SK-N-MC (cell line): ENCODE measurements at regions not wholly inside any gene's neighbourhood (a gene's known extent, or its start where the extent isn't known, plus 50 kb on each side); places are given as distances from the start of the nearest gene placed in this dataset.

Source experiments
- DNase-seq: peaks from one replicate; pipeline ENCODE4 v3.0.0-alpha.2; 2011; ENCODE audit warnings: low read depth, low spot score
- H3K27ac ChIP-seq: fragments of 200-600 bp; sonication (generic); 2 replicates; pipeline ENCODE4 v1.5.1; 2016; ENCODE audit warnings: mixed run types
- H3K36me3 ChIP-seq: fragments of 200-600 bp; sonication (generic); 2 replicates; pipeline ENCODE4 v1.6.1; 2017; ENCODE audit warnings: antibody characterized with exemption, low read length, mixed read lengths; ENCODE audit not compliant: insufficient read depth
- H3K4me3 ChIP-seq: fragments of 200-600 bp; sonication (generic); 2 replicates; pipeline ENCODE4 v1.5.1; 2016
- H3K9ac ChIP-seq: fragments of 200-600 bp; sonication (generic); 2 replicates; pipeline ENCODE4 v1.8.0; 2017; ENCODE audit warnings: mixed run types, mixed read lengths; ENCODE audit not compliant: insufficient read length
- H3K9me3 ChIP-seq: fragments of 200-600 bp; sonication (generic); 2 replicates; pipeline ENCODE4 v1.6.1; 2017; ENCODE audit warnings: low read depth, mild to moderate bottlenecking, antibody characterized with exemption, low read length, moderate library complexity, mixed read lengths
- EZH2 ChIP-seq: fragments of 200-600 bp; sonication (generic); IDR thresholded peaks from one replicate; pipeline ENCODE4 v1.6.1; 2017; ENCODE audit warnings: antibody characterized with exemption
- FOXP2 ChIP-seq: optimal IDR thresholded peaks from 2 replicates; pipeline ENCODE3; 2011; ENCODE audit warnings: mild to moderate bottlenecking, moderate library complexity; ENCODE audit not compliant: insufficient read depth; ENCODE audit errors: extremely low read length, control extremely low read depth
- POLR2AphosphoS5 ChIP-seq: IDR thresholded peaks from 2 replicates; pipeline ENCODE4 v1.6.1; 2012; ENCODE audit warnings: mild to moderate bottlenecking, low read depth, low read length, borderline replicate concordance

DNA sequence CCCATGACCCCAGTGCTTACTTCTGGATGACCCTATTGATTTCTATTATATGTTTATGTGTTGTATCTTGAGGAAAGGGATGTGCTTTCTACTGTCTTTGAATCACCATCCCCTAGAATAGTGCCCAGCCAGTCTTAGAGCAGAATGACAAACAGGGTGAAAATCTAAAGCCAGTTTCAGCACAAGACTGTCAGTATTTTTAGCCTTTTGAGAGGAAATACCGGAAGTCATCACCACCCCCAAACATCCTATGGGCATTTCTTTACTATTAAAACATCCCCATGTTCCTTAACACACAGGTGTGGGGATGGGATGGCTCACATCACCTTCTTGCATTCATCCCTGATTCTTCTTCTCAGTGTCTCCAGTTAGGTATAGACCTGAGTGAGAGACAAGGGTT lies 52.1 kb upstream of the UBE2L5 start:
- H3K9ac ChIP-seq = no peak overlapping the region

DNA sequence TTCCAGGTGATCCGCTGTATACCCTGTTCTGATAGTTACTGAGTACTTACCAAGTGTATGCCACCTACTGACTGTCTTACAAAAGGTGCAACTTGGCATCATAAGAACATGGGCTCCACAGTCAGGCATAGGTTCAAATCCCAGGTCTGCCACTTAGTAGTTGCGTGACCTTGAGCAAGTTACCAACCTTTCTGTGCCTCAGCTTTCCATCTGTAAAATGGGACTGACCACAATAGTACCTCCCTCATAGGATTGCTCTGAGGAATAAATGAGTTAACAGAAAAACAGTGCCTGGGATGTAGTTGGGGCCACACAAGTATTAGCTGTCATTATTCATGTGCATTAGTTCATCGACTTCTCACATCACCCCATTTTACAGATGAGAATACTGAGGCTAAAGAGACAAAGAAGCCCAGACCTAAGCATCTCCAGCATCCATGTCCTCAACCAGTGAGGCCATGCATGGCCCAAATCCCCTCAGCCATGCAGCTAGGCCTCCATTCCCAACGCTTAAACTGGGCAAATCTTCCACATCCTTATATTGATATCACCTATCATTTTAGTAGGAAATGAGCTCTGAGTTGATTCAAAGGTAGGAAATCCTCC lies 51.3 kb upstream of the UBE2L5 start:
- DNase-seq = no peak
- H3K27ac ChIP-seq = no peak overlapping the region
- no peak overlapping the region for H3K9ac ChIP-seq
- H3K4me3 ChIP-seq = no peak overlapping the region
- H3K9me3 ChIP-seq = no peaks in the 10 kb centered on the region
- no peak for TF ChIP-seq EZH2
- TF ChIP-seq POLR2AphosphoS5 = no peak
- no peak for TF ChIP-seq FOXP2
- no peaks in the 10 kb centered on the region for H3K36me3 ChIP-seq

More for the DNA sequence above, 52.1 kb upstream of the UBE2L5 start:
- Histone ChIP-seq H3K9me3 (no peaks in the 10 kb centered on the region), H3K27ac (no peak overlapping the region), H3K36me3 (no peaks in the 10 kb centered on the region), H3K4me3 (no peak overlapping the region)
- no peak for TF ChIP-seq POLR2AphosphoS5
- TF ChIP-seq FOXP2 = no peak
- TF ChIP-seq EZH2 = no peak
- no peak for DNase-seq

DNA sequence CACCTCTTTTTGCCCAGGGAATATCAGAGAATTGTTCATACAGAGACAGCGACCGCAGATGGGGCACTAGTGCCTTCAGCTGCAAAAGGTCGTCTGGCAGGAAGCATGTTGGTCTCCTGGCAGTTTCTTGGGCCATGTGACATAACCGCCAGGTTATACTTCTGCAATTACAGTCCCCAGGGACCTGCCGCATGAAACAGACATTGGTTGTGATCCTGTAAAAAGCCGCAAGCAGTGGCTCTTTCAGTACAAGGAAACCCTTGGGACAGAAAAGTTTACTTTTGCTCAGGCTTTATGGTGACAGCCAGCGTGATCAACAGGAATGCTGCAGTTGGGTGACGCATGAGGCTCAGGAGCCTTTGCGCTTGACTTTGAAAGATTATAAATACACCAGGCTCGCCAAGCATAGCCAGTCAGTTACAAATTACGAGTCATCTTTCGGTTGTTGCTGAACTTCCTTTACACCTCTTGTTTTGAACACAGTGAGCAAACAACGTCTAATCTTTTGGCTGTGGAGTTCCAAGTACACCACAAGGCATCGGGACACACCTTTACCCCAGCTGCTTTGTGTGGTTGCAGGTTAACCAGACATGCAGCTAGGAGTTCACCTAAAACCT lies 50.5 kb upstream of the UBE2L5 start:
- TF ChIP-seq EZH2 (no peak), POLR2AphosphoS5 (no peak), FOXP2 (no peak)
- DNase-seq = no peak
- no peaks in the 10 kb centered on the region for H3K9me3 ChIP-seq
- no peaks in the 10 kb centered on the region for H3K36me3 ChIP-seq
- no peak overlapping the region for H3K27ac ChIP-seq
- H3K9ac ChIP-seq = no peak overlapping the region
- H3K4me3 ChIP-seq = no peak overlapping the region
